CD14-positive monocyte (primary cell): ENCODE measurements at regions not wholly inside any gene's neighbourhood (a gene's known extent, or its start where the extent isn't known, plus 50 kb on each side); places are given as distances from the start of the nearest gene placed in this dataset.
A peak's percentile ranks its signal among the peaks of the same experiment; 100 is the strongest.

Experiments
- DNase-seq, 3 donors: peaks; one replicate each; pipeline ENCODE4 v3.0.0-alpha.2; 2011 to 2022
- H2AFZ ChIP-seq: 2 replicates; pipeline ENCODE4 v1.6.0; 2012; ENCODE audit warnings: mild to moderate bottlenecking, low read depth, low read length, inconsistent platforms; ENCODE audit not compliant: insufficient read depth, poor library complexity, severe bottlenecking
- H3K27ac ChIP-seq, 2 donors: 1 replicate in 1 of 2; 2 replicates in 1 of 2; pipeline ENCODE4 v1.5.1; 2012 to 2013; ENCODE audit warnings: low read length in 2 of 2, control low read depth in 1 of 2, inconsistent platforms in 1 of 2, low read depth in 1 of 2, mild to moderate bottlenecking in 1 of 2
- H3K27me3 ChIP-seq, 2 donors: one replicate each; pipeline versions ENCODE4 v1.6.0 to v1.6.1; 2011 to 2013; ENCODE audit warnings: low read length in 2 of 2; ENCODE audit not compliant: control insufficient read depth in 2 of 2, insufficient read depth in 2 of 2
- H3K36me3 ChIP-seq, 2 donors: replicated peaks in 1 of 2; 1 replicate in 1 of 2; 2 replicates in 1 of 2; pipeline versions ENCODE4 v1.5.1 to v1.6.1; 2012 to 2013; ENCODE audit warnings: low read length in 2 of 2, control low read depth in 1 of 2, inconsistent platforms in 1 of 2, mild to moderate bottlenecking in 1 of 2; ENCODE audit not compliant: insufficient read depth in 2 of 2, control insufficient read depth in 1 of 2
- H3K4me1 ChIP-seq, 2 donors: 1 replicate in 1 of 2; 2 replicates in 1 of 2; pipeline versions ENCODE4 v1.5.1 to v1.6.1; 2012 to 2013; ENCODE audit warnings: low read length in 2 of 2, control low read depth in 1 of 2, inconsistent platforms in 1 of 2, mild to moderate bottlenecking in 1 of 2, moderate library complexity in 1 of 2; ENCODE audit not compliant: insufficient read depth in 2 of 2, control insufficient read depth in 1 of 2
- H3K4me2 ChIP-seq: replicated peaks from 2 replicates; pipeline ENCODE3; 2012; ENCODE audit warnings: low read length, moderate library complexity, mild to moderate bottlenecking; ENCODE audit not compliant: poor library complexity, severe bottlenecking; ENCODE audit errors: extremely low read depth
- H3K4me3 ChIP-seq, 3 experiments: fragments of 200-600 bp in 1 of 3; sonication (generic) in 1 of 3; replicated peaks in 1 of 3; 1 replicate in 2 of 3; 2 replicates in 1 of 3; pipeline ENCODE4 v1.5.1; 2011 to 2013; ENCODE audit warnings: low read length in 3 of 3, mild to moderate bottlenecking in 3 of 3, control low read depth in 2 of 3, low read depth in 2 of 3, inconsistent platforms in 1 of 3, moderate library complexity in 1 of 3
- H3K79me2 ChIP-seq: 2 replicates; pipeline ENCODE4 v1.6.0; 2012; ENCODE audit warnings: mild to moderate bottlenecking, control low read depth, inconsistent platforms, low read length, moderate library complexity; ENCODE audit not compliant: insufficient read depth
- H3K9ac ChIP-seq: 2 replicates; pipeline ENCODE4 v1.6.0; 2017; ENCODE audit warnings: low read length, mild to moderate bottlenecking; ENCODE audit not compliant: insufficient read depth, poor library complexity, severe bottlenecking
- H3K9me3 ChIP-seq, 2 donors: replicated peaks in 1 of 2; 1 replicate in 1 of 2; 2 replicates in 1 of 2; pipeline versions ENCODE4 v1.5.1 to v1.6.1; 2012 to 2013; ENCODE audit warnings: low read length in 2 of 2, control low read depth in 1 of 2; ENCODE audit not compliant: control insufficient read depth in 1 of 2, insufficient read depth in 1 of 2
- H4K20me1 ChIP-seq: 2 replicates; pipeline ENCODE4 v1.6.0; 2012; ENCODE audit warnings: mild to moderate bottlenecking, low read length, control low read depth, moderate library complexity; ENCODE audit not compliant: insufficient read depth
- H3K27ac Mint-ChIP-seq, 7 donors: one replicate each; pipeline ENCODE4 v1.8.0; 2020; ENCODE audit warnings: mild to moderate bottlenecking in 7 of 7, mixed read lengths in 7 of 7, moderate library complexity in 6 of 7, inconsistent platforms in 2 of 7
- H3K27me3 Mint-ChIP-seq, 3 donors: one replicate each; pipeline ENCODE4 v1.8.0; 2021 to 2022; ENCODE audit warnings: low read depth in 3 of 3, mild to moderate bottlenecking in 3 of 3, mixed read lengths in 3 of 3, moderate library complexity in 3 of 3, inconsistent platforms in 1 of 3
- H3K36me3 Mint-ChIP-seq, 2 donors: one replicate each; pipeline ENCODE4 v1.8.0; 2020; ENCODE audit warnings: mixed read lengths in 2 of 2, inconsistent platforms in 1 of 2, mild to moderate bottlenecking in 1 of 2
- H3K4me1 Mint-ChIP-seq: one replicate; pipeline ENCODE4 v1.8.0; 2020; ENCODE audit warnings: mild to moderate bottlenecking, mixed read lengths
- H3K4me3 Mint-ChIP-seq, 2 donors: one replicate each; pipeline ENCODE4 v1.8.0; 2020; ENCODE audit warnings: mild to moderate bottlenecking in 2 of 2, mixed read lengths in 2 of 2, moderate library complexity in 1 of 2
- H3K9me3 Mint-ChIP-seq, 7 donors: one replicate each; pipeline ENCODE4 v1.8.0; 2020 to 2022; ENCODE audit warnings: mixed read lengths in 7 of 7, mild to moderate bottlenecking in 6 of 7, moderate library complexity in 6 of 7, inconsistent platforms in 2 of 7
- WGBS: methylation state at CpG from one replicate; pipeline ENCODE4 v1.1.5; 2013; ENCODE audit warnings: missing lambda C conversion rate; ENCODE audit not compliant: insufficient coverage; 5-methylcytosine and 5-hydroxymethylcytosine counted together
- intact Hi-C, 2 donors: fragments of 100-400 bp; cut with micrococcal nuclease; formaldehyde crosslinking; loops; one replicate each; pipeline versions ENCODE4 v1.15.0 to v1.15.1; 2023
- TF ChIP-seq, protein P1 (sequence below): fragments of 200-600 bp; IDR thresholded peaks from one replicate; pipeline ENCODE4 v1.8.0; 2022; ENCODE audit warnings: antibody characterized with exemption, mild to moderate bottlenecking

DNA sequence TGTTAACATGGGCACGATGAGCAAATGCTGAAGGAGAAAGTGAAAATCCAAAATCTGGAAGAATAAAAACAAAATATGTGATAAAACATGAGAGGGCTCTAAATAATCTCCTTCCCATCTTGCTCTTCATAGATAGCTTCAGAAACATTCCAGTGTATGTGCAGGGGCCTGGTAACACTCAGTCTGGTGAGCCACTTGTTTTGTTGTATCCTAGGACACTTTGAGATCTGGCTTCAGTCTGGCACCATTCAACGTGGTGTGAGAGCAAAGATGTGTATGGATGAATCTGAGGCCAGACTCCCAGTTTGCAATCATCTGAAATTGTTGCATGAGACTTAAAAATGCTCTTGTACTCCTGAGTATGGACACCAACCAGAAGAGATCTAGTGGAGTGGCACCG, 337.2 kb upstream of the ZNF385D start:
- H3K36me3 Mint-ChIP-seq = no peaks in the 10 kb centered on the region
- no peaks in the 10 kb centered on the region for H3K9me3 Mint-ChIP-seq
- no peak overlapping the region for H2AFZ ChIP-seq
- no peak for DNase-seq
- 93% methylated on average over 2 of the region's 3 CpGs for WGBS
- H3K27ac ChIP-seq = no peak overlapping the region
- no peaks in the 10 kb centered on the region for H3K79me2 ChIP-seq
- no peak overlapping the region for H3K4me3 Mint-ChIP-seq
- H3K4me1 ChIP-seq = no peaks in the 10 kb centered on the region
- no peak overlapping the region for H3K27ac Mint-ChIP-seq
- intact Hi-C loops = no loop called here
- TF ChIP-seq, protein P1, sequence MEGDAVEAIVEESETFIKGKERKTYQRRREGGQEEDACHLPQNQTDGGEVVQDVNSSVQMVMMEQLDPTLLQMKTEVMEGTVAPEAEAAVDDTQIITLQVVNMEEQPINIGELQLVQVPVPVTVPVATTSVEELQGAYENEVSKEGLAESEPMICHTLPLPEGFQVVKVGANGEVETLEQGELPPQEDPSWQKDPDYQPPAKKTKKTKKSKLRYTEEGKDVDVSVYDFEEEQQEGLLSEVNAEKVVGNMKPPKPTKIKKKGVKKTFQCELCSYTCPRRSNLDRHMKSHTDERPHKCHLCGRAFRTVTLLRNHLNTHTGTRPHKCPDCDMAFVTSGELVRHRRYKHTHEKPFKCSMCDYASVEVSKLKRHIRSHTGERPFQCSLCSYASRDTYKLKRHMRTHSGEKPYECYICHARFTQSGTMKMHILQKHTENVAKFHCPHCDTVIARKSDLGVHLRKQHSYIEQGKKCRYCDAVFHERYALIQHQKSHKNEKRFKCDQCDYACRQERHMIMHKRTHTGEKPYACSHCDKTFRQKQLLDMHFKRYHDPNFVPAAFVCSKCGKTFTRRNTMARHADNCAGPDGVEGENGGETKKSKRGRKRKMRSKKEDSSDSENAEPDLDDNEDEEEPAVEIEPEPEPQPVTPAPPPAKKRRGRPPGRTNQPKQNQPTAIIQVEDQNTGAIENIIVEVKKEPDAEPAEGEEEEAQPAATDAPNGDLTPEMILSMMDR = no peak
- H3K27me3 ChIP-seq = no peaks in the 10 kb centered on the region
- H3K4me3 ChIP-seq = no peak overlapping the region
- no peak overlapping the region for H3K4me2 ChIP-seq
- H4K20me1 ChIP-seq = no peaks in the 10 kb centered on the region
- no peaks in the 10 kb centered on the region for H3K9me3 ChIP-seq
- no peaks in the 10 kb centered on the region for H3K36me3 ChIP-seq
- no peaks in the 10 kb centered on the region for H3K27me3 Mint-ChIP-seq
- H3K4me1 Mint-ChIP-seq = peaks cover 2% of the 10 kb centered on the region
- no peak overlapping the region for H3K9ac ChIP-seq

DNA sequence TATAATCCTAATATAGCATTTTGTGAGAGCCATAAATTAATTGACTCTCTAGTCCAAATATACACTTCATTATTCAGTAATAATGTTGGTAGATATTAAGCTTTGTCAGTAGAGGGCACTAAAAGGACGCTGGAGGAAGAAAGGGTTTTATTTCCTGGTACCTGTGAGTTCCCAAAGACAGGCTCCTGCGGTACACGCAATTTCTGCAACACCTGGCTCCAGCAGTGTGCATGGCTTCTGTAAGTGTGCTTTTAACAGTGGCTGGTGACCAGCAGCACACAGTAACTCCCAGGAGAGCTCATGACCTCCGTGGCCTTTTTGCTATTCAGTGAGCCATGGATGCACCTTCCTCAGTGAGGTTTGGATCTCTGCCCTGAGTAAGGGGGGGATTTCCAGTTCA, 338.3 kb upstream of the ZNF385D start:
- intact Hi-C loops = no loop called here
- Histone ChIP-seq H3K27me3 (no peaks in the 10 kb centered on the region), H3K27ac (no peak overlapping the region), H3K4me1 (no peaks in the 10 kb centered on the region), H3K4me3 (no peak overlapping the region), H3K9ac (no peak overlapping the region), H3K36me3 (no peaks in the 10 kb centered on the region), H4K20me1 (no peaks in the 10 kb centered on the region), H3K79me2 (no peaks in the 10 kb centered on the region), H2AFZ (no peak overlapping the region), H3K4me2 (no peak overlapping the region), H3K9me3 (no peaks in the 10 kb centered on the region)
- Mint-ChIP-seq H3K4me1 (peaks cover 2% of the 10 kb centered on the region), H3K27ac (no peak overlapping the region), H3K36me3 (no peaks in the 10 kb centered on the region), H3K9me3 (no peaks in the 10 kb centered on the region), H3K27me3 (no peaks in the 10 kb centered on the region), H3K4me3 (peak overlapping the region in 1 of 2 donors; percentile 53)
- TF ChIP-seq, protein P1 = peak; percentile 45
- no peak for DNase-seq
- 5% methylated on average over 4 of the region's 4 CpGs for WGBS
